RKO (cell line): ENCODE measurements at regions not wholly inside any gene's neighbourhood (a gene's known extent, or its start where the extent isn't known, plus 50 kb on each side); places are given as distances from the start of the nearest gene placed in this dataset.

Experiments used
- DNase-seq: peaks from one replicate; pipeline ENCODE4 v3.0.0-alpha.2; 2016; ENCODE audit warnings: low spot score

DNA sequence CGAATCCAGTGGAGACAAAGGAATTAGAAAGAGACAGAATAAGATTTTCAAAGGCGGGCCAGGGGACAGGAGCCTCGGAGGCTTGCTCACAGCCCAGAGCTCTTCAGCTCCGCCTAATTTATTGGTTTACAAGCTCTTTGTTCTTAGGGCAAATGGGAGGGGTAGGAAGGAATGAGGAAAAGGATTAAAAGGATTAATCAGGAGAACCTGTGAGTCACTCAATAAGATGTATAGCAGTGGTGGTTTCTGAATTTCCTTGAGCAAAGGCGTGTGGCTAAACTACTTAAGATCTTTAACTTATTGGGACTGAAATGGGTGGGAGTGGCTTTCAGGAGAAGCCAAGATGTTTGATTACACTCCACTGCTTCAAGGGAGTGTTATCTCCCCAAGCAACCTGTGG lies 456.0 kb upstream of the SPANXN1 start:
- no peak for DNase-seq

DNA sequence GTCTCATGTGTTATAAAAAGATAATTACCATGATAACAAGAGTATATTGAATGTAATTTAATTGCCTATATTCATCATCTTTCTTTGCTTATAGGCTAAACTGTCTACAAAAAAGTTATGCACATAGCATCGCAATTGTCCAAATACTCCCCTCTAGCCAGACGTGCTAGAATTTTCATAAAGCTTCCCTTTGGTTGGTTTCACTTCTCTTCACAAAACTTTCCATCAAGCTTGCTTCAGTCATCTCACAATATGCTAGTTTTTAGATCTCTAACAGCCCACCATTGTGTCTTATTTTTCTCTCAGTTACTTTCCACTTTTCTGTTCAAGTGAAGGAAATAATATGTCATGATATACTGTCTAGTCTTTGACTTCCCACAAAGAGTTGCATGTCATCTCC lies 448.3 kb upstream of the SPANXN1 start:
- no peak for DNase-seq

DNA sequence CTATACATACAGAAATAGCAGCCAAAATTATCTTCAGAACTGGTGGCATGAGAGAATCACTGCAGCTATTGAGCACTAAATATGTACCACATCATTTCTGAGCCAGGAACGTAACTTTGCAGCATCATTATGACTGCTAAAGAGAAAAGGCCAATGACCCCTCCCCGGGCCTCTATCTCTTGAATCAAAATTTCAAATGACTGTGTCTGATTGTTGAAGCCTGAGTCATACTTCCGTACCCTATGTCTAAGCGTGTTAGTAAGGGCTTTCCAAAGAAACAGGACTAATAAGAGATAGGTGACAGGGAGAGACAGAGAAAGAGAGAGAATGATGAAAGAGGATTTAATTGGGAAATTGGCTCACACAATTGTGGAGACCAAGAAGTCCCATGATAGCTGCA lies 445.5 kb upstream of the SPANXN1 start:
- DNase-seq, result peak; percentile 40

DNA sequence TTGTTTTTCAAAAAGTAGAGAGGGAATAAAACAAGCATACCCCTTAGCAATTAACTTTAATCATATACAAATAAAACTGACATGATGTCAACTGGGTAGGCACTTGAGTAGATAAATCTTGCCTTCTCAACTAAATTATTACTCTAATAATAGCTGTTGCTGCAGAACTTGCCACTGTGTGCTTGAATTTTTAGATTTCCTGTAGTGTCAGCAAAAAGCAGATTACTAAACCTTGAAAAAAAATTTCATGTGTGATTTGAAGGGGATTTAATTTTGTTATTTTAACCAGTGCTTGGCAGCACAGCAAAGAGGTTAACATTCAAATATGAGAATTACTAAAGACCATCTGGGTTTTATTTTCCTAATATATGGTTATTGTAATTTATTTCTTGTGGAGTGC lies 438.3 kb upstream of the SPANXN1 start:
- DNase-seq, result no peak

DNA sequence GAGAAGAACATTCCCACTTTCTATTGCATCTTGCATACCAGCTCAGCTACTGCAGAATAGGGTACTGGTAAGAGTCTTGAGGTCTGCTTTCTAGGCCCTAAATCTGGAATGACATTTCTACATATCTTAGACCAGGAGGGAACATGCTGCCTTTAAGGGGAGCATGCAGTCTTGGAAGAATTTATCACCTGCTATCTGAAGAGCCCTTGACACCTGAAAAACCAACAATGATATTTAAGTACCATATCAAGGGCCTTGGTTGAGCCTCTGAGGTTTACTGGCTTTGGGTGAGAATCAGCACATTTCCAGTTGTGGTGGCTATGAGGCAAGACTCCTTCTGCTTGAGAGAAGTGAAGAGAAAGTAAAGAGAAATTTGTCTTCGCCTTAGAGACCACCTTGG lies 436.8 kb upstream of the SPANXN1 start:
- no peak for DNase-seq

DNA sequence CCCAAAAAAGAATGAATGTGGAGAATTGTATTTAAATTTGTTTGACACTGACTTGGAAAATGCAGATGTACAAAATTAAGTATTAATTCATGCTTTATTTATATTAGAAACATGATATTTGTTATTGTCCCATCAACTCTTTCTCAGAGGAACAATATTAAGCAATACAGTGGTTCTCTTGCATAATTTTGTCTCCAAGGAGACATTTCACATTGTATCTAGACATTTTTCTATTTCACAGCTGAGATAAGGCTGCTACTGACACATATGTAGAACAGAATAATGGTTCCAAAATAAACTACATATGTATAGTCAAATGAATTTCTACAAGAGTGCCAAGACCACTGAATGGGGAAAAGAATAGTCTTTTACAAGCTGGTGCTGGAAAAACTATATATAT lies 427.9 kb upstream of the SPANXN1 start:
- no peak for DNase-seq

DNA sequence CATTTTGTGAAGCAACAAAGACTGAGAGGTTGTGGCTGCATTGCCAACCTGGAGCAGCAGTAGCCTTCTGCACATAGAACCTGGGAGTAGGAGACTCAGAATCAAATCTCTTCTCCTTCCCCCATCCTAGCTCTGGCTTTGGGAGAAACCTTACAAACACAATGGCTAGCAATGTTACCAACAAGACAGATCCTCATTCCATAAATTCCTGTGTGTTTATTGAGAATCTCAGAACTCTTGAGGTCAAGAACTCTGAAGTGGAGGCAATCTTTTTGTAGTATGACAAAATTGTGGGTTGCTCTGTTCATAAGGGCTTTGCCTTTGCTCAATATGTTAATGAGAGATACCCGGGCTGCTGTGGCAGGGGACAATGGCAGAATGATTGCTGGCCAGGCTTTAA lies 406.7 kb upstream of the SPANXN1 start:
- DNase-seq, result no peak

DNA sequence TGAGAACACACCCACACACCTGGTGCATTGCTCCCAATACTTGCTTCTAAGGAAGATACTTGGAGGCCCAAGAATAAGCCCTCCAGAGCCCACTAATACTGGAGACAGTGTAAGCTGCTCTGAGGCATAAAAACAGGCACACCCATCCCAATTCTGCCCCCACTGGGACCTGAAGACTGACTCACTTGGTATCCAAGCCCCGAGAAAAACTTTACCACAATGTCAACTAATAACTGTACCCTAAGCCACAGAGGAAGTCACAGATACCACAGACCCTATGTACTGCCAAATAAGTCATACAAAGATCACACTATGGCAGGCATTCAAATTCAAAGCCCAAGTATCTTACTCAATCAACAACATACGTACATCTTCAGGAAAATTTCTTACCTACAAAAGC lies 398.2 kb upstream of the SPANXN1 start:
- no peak for DNase-seq

DNA sequence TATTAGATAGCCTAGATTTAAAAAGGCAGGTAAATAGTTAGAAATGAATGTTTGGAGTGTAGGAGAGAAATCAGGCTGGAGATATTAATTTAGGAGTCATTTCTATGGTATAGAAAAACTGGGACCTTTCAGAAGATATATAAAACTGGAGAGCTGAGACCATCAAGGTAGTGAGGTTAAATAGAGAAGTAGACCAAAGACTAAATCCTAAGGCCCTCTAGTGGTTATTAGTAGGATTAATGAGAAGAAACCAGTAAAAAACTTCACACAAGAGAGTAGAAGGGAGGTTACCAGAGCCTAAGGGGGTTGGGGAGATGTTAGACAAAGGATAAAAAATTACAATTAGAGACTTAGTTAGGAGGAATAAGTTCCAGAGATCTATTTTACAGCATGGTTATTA lies 351.0 kb upstream of the SPANXN1 start:
- DNase-seq, result peak; percentile 8

DNA sequence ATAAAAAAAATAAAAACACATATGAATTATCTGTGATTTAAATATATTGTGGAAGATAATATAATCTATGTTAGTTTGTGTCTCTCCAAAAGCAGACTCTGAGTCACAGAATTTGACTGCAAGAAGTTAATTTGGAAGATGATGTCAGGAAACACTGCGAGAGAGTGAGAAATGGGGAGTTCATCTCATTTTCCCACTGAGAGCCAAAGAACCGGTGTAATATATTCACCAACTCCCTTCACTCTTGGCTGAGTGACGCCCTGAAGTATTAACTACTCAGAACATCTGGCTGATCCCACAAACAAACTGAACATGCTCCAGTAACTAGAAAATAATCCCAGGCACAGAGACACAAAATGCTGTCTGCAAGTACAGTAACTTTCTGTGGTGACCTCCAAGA lies 345.8 kb upstream of the SPANXN1 start:
- DNase-seq, result no peak

DNA sequence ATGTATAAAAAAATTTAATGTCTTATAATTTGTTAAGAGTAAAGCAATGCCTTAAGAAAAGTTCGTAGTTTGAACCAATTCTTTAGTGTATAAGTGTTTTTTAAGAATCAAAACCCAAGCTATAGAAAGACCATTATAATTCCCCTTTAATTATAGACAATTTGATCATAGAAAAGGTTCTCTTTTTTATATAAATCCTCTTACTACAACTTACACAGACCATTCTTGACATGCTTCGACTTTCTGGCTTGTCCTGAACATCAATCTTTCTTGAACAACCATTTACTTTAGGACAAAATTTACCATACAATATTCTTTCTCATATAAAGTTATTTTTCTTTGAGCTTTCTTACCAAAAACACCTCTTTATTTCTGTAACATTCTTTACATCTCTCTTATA lies 330.5 kb upstream of the SPANXN1 start:
- DNase-seq, result peak; percentile 1

DNA sequence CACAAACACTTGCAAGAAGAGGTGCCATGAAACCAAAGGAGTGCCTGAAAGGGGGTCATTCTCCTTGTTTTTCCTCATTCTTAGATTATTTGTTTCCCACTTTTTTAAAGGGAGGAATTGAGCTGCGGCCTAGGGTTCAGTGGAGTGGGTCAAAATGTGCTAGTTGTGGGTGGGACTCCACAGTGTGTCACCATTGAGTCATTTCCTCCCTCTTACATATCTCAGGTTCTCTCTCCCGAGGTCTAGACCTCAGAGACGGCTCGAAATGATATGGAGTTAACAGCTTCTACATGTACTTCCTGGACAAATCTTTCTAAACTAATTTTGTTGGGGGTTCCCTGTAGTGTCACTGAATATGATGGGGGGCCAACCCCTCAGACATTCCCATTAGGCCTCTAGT lies 328.4 kb upstream of the SPANXN1 start:
- DNase-seq, result no peak

DNA sequence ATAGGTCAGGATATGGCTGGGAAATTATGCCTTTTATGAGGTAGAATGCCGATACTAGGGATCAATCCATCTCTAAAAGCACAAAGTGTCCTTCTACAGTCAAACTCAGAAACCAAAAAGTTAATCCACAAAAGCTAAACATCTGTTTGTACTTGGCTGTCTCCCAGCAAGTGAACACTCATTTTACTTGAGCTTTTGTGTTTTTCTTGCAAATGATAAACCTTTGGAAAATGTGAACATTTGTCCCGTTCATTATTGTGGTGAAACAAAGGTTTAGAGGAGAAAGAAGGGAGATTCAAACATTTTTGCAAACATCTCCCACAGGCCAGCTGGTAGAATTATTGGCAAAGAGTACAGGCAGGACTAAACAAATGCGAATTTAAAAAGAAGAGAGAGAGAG lies 300.6 kb upstream of the SPANXN1 start:
- DNase-seq, result no peak
